Renal cortical epithelial cell (primary cell): ENCODE measurements at regions not wholly inside any gene's neighbourhood (a gene's known extent, or its start where the extent isn't known, plus 50 kb on each side); places are given as distances from the start of the nearest gene placed in this dataset.
"Not testable (repeated sequence)": the region's sequence is repeated elsewhere in the genome, so short reads cannot be mapped to it uniquely, and the experiment has no call there.

Experiments
- DNase-seq: peaks from one replicate; pipeline ENCODE4 v3.0.0-alpha.2; 2011; ENCODE audit warnings: low read depth

DNA sequence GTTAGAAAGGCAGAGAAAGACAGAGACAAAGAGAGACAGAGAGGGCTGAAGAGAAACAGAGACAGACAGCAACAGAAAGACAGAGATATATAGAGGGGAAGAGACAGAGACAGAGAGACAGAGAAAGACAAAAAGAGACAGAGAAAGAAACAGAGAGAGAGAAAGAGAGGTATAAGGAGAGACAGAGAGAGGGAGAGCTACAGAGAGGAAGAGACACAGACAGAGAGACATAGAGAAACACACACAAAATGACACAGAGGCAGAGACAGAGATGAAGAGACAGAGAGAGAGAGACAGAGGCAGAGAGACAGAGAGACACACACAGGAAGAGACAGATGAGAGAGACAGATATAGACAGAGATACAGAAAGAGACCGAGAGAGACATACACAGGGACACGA lies 168.6 kb downstream of the TMEM121 start:
- no peak for DNase-seq

DNA sequence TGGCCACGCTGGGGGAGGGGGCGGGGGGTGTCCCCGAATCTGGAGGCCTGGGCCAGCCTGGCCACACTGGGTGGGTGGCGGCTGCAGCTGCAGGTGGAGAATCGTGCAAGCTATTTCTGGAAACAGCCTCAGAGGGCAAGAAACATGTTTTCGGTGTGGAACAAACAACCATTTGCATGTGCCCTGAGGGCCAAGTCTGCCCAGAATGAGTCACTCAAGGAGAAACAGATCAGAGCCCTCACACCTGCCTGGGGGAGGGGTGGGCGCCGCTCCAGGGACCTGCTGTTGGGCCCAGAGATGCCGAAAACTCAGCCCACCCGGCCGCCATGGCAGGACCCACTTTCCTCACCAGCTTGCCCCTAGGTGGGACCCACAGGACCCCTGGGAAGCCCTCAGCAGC lies 170.0 kb downstream of the TMEM121 start:
- not testable (repeated sequence) for DNase-seq

DNA sequence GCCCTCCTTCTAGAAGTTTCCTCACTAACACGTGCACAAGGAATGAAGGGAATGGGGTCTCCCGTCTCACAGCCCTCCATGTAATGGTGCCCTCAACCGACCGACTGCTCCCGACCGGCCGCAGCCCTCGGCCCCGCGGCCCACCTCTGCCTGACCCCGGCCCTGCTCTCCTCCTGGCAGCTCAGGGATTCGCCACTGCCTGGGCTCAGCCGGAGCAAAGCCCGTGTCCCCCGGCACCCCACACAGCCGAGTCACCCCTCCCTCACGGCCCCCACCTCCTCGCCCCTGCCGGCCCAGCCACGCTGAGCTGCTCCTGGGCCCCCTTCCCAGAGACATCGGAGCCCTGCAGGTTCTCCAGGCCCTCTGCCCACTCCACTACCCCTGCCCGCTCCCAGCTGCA lies 171.0 kb downstream of the TMEM121 start:
- DNase-seq, result not testable (repeated sequence)

DNA sequence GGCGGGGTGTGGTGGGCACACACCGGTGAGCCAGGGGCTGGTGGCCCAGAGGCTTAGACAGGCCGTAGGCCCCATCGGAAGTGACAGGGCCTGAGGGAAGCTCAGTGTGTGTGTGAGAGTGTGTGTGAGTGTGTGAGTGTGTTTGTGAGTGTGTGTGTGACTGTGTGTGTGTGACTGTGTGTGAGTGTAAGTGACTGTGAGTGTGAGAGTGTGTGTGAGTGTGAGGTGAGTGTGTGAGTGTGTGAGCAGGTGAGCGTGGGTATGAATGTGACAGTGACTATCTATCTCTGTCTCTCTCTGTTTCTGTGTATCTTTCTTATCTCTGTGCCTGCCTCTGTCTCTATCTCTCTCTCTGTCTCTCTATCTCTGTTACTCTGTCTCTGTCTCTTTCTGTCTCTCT lies 171.6 kb downstream of the TMEM121 start:
- DNase-seq, result not testable (repeated sequence)

DNA sequence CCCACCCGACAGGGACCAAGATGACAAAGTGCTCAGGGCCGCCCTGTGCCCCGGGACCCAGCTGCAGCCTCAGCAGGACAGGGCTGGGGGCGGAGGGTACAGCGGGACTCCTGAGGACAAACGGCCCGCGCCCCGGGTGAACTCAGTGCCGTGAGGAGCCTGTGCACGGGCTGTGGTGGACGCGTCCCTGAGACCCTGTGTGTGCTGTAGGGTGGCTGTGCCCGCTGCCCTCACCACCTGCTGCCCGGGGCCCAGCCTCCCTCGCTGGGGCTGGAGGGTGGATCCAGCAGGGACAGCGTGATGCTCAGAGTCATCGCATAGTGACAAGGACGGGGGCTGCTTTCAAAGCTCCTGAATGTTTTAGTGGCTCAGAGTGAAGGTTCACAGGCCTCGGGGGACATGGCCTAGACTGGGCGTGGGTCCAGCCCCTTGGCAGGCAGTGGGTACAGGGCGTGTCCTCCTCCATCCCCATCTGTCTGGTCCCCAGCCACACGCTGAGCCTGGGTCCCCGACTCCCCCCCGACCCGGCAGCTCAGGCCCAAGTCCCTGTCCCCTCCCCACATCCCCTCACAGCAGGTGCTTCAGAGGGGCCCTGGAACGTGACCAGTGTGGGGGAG lies 172.7 kb downstream of the TMEM121 start:
- not testable (repeated sequence) for DNase-seq

DNA sequence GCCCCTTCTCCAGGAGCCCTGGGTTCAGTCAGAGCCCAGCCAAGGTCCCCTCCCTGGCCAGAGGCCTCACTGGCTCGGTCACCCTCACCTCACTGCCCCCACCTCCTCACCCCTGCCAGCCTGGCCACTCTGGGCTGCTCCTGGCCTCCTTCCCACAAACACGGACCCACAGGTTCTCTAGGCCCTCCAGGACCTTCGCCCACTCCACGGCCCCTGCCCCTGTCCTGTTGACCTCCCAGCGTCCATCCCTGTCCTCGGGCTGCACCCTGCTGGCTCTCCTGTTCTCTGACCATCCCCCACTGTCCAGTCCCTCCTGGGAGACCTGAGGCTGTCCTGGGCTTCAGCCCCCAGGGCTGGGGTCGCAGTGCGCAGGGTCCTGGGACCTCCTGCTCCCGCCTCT lies 173.3 kb downstream of the TMEM121 start:
- DNase-seq, result not testable (repeated sequence)

DNA sequence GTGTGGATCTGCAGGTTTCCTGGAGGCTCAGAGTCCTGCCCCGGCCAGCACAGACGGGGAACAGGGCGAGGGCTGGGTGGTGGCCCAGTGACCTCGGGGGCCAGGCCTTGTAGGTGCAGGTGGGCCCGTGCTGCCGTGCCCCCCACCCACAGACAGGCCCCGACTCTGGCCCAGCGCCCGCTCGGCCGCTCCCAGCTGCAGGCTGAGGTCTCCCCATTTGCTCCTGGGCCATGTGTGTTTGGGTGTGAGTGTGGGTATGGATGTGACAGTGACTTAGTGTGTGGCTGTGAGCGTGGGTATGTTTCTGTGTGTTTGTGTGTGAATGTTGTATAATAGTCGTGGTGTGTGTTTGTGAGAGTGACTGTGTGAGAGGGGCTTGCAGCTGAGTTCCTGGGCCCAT lies 173.8 kb downstream of the TMEM121 start:
- DNase-seq, result not testable (repeated sequence)

DNA sequence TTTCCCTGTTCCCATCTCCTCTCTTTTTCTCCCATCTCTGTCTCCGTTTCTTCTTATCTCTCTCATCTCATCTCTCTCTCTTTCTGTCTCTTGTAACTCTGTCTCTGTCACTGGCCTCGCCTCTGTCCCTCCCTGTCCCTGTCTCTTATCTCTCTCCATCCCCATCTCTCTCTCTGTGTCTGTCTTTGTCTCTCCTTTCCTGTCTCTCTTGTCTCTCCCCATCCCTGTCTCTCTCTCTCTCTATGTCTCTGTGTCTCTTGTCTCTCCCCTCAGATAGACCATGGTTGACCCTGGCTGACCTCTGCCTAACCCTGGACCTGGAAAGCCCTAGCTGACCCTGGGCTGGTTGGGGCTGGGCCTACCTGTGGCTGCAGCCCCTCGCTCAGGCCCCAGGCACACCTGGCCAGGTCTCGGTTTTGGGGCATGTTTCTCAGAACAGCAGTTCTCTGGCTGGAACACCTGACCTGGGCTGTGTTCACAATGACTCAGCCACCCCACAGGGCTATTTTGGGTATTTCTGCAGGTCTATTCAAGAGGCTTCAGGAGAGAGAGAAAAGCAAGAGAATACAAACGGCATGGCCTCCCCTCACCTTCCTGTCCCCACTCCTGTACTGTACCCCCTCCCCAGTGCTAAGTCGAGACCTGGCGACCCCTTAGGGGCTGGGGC lies 174.4 kb downstream of the TMEM121 start:
- DNase-seq, result no peak

DNA sequence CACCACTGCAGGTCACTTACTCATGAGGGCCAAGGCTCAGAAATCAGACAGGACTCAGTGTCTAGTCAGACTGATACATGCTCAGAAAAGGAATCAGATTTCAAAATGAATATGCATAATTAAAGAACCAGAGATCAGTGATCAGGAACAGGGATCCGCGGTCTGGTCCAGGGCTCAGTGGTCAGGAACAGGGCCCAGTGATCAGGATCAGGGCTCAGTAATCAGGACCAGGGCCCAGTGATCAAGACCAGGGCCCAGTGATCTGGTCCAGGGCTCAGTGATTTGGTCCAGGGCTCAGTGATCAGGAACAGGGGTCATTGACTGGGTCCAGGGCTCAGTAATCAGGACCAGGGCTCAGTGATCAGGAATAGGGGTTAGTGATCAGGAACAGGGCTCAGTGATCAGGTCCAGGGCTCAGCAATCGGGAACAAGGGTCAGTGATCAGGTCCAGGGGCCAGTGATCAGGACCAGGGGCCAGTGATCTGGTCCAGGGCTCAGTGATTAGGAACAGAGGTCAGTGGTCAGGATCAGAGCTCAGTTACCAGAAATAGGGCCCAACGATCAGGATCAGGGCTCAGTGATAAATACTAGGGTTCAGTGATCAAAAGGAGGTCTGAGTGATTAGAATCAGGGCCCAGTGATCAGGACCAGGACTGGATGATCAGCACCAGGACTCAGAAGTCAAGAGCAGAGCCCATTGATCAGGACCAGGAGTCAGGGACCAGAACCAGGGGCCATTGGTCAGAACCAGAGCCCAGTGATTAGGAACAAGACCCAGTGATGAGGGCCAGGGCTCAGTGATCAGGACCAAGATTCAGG lies 175.3 kb downstream of the TMEM121 start:
- no peak for DNase-seq

DNA sequence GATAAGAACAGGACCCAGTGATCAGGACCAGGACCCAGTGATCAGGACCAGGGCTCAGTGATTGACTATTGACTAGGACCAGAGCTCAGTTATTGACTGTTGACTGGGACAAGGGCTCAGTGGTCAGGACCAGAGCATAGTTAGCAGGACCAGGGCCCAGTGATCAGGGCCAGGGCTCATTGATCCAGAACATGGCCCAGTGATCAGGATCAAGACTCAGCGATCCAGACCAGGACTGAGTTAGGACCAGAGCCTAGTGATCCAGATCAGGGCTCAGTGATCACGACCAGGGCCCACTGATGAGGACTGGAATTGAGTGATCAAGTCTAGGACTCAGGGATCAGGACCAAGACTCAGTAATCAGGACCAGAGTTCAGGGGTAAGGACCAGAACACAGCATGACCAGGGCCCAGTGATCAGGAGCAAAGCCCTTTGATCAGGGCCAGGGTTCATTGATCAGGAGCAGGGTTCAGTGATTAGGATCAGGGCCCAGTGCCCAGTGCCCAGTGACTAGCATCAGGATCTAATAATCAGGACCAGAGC lies 176.0 kb downstream of the TMEM121 start:
- no peak for DNase-seq

DNA sequence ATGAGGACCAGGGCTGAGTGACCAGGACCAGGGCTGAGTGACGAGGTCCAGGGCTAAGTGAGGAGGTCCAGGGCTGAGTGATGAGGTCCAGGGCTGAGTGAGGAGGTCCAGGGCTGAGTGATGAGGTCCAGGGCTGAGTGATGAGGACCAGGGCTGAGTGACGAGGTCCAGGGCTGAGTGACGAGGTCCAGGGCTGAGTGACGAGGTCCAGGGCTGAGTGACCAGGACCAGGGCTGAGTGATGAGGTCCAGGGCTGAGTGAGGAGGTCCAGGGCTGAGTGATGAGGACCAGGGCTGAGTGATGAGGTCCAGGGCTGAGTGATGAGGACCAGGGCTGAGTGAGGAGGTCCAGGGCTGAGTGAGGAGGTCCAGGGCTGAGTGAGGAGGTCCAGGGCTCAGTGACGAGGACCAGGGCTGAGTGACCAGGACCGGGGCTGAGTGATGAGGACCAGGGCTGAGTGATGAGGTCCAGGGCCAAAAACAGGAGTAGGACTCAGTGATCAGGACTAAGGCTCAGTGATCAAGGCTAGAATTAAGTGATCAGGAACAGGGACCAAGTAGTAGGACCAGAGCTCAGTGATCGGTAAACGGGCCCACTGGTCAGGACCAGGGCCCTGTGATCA lies 176.8 kb downstream of the TMEM121 start:
- DNase-seq, result not testable (repeated sequence)

DNA sequence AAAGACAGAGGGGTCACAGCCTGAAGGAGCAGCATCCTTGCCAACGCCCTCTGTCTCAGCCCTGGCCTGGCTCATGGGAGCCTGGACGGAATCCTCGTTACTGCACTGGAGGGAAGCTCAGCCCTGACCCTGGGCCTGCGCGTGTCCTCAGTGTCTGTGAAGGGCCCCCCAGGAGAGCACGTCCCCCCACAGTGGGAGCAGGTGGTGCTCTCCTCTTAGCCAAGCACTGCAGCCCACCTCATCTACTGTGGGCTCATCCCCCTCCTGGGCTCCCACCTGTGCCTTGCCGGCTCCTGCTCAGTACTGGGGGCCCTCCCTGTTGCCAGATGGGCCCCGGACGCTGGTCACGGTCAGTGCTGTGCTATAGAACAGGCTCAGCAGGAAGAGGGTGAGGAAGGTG lies 177.7 kb downstream of the TMEM121 start:
- DNase-seq, result not testable (repeated sequence)

DNA sequence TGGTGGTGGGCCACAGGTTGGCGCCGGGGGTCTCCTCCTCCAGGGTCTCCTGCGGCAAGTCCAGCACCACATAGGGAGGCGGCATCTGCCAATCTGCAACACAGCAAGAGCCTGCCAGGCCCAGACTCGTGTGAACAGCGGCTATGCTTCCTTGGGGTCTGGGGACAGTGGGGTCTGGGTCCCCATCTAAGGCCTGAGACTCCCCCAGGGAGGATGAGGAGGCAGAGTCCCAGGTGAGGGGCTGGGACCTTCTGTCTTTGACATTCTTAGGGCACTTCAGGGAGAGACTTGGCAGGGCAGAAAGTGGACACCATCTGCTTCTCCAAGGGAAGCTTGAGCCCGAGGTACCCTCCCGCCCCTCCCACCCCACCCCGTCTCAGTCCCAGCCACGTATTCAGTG lies 178.1 kb downstream of the TMEM121 start:
- not testable (repeated sequence) for DNase-seq

DNA sequence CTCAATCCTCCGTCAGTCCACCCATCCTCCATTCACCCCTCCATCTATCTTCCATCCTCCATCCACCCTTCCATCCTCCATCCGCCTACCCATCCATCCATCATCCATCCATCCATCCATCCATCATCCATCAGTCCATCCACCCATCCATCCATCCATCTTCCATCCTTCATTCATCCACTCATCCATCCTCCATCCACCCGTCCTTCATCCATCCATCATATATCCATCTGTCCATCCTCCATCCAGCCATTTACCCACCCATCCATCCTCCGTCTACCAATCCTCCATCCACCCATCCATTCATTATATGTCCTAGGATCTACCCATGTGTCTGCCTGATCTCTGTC lies 179.1 kb downstream of the TMEM121 start:
- DNase-seq, result not testable (repeated sequence)

DNA sequence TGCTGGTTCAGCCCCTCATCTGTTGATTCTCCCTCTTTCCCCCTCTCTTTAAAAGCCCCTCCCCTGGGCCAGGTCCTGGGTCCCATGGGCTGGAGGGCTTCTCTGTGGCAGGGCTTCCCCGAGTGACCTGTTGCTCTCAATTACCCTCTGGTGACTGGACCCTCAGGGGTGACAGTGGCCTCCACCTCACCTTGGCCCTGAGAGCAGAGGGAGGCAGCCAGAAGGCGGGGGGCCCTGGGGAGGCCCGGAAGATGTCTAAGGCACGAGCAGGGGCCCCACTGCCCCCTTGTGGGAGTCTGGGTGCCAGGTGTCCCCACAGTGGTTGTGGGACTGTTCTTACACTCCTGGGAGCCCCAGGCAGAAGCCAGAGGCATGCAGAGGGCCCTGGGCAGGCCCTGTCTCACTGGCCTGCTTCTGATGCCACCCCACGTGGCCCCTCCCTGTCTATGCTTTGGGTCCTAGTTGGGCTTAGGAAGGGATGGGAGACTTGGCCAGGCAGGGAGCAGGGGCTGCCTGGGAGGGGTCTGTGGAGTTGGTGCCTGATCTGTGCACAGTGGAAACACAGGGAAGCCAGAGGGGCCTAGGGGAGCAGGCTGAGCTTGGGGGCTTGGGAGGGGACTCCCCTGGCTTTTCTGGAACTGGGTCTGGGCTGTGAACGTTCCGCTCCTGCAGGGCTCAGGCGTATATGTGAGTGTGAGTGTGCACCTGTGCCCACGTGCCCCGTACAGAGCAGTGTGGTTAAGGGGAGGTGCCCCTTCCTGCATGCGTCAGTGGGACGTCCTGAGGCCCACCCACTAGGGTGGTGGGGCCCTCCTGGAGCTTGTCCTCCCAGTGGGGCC lies 179.7 kb downstream of the TMEM121 start:
- DNase-seq, result not testable (repeated sequence)

DNA sequence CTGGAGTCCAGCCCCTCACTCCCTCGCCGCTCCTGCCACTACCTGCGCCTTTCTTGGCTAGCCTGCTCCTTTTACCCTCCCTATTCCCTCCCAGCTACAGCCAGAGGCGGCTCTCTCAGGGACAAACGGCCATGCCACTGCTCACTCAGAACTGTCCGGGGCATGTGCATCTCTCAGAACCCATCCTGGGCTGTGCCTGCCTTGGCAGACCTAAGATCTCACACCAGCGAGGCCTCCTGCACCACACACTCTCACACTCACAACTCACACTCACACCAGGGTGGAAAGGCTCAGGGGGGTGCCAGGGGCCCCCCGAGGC lies 180.3 kb downstream of the TMEM121 start:
- DNase-seq, result not testable (repeated sequence)

DNA sequence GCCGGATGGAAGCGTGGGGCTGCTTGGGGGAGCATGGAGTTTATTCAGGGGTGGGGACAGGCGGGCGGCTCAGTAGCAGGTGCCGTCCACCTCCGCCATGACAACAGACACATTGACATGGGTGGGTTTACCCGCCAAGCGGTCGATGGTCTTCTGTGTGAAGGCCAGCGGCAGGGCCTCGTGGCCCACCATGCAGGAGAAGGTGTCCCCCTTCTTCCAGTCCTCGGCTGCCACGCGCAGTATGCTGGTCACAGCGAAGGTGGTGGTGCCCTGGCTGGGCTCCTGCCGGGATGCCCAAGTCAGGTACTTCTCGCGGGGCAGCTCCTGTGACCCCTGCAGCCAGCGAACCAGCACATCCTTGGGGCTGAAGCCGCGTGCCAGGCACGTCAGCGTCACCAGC lies 180.7 kb downstream of the TMEM121 start:
- not testable (repeated sequence) for DNase-seq

DNA sequence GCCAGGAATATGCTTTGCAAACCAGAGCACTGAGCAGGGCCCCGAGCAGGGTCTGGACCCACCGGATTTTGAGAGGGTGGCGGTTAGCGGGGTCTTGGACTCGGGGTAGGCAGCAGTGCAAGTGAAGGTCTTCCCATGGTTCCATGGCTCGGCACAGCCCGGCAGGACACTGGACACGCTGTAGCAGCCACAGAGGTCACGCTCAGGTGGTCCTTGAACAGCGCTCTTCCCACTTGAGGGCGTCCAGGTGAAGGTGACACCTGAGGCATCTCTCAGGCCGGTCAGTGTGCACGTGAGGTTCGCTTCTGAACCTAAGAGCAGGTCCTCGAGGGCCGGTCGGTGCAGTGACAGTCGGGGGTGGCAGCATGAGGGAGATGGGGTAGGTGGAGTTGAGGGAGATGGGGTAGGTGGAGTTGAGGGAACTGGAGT lies 181.4 kb downstream of the TMEM121 start:
- not testable (repeated sequence) for DNase-seq

DNA sequence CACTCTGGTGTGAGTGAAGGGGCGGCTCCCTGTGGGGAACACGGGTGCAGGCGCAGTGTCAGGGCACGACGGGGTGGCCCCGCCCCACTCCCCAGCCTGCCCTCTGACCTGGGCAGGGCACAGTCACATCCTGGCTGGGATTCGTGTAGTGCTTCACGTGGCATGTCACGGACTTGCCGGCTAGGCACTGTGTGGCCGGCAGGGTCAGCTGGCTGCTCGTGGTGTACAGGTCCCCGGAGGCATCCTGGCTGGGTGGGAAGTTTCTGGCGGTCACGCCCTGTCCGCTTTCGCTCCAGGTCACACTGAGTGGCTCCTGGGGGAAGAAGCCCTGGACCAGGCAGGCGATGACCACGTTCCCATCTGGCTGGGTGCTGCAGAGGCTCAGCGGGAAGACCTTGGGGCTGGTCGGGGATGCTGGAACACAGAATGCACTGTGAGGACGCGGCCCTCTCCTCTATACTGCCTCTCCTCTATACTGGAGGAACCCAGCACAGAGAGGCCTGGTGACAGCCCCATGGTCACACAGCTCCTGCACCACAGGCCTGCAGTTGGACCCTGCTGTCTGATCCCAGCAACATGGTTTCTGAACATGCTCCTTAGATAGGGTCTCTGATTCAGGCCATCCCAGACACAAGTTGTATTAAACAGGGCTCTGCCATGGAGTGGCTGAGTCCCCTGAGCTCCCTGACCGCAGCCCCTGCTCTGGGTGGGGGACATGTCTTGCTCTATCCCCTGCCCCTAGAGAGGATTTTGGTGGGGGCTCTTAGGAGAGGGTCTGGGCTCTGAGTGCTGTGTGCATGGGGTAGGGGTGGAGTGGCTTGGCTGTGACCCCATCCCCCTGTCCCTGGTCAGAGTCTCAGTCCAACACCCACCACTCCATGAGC lies 182.1 kb downstream of the TMEM121 start:
- DNase-seq, result not testable (repeated sequence)
